HG03558 (cell line): ENCODE measurements at regions not wholly inside any gene's neighbourhood (a gene's known extent, or its start where the extent isn't known, plus 50 kb on each side); places are given as distances from the start of the nearest gene placed in this dataset.
"Not testable (repeated sequence)": the region's sequence is repeated elsewhere in the genome, so short reads cannot be mapped to it uniquely, and the experiment has no call there.

ENCODE experiments used
- ATAC-seq: cut with Tn5 transposase; IDR thresholded peaks from one replicate; pipeline ENCODE4 v1.9.1; 2021; ENCODE audit warnings: moderate number of reproducible peaks; ENCODE audit not compliant: unreplicated experiment; ENCODE audit errors: extremely low read depth

DNA sequence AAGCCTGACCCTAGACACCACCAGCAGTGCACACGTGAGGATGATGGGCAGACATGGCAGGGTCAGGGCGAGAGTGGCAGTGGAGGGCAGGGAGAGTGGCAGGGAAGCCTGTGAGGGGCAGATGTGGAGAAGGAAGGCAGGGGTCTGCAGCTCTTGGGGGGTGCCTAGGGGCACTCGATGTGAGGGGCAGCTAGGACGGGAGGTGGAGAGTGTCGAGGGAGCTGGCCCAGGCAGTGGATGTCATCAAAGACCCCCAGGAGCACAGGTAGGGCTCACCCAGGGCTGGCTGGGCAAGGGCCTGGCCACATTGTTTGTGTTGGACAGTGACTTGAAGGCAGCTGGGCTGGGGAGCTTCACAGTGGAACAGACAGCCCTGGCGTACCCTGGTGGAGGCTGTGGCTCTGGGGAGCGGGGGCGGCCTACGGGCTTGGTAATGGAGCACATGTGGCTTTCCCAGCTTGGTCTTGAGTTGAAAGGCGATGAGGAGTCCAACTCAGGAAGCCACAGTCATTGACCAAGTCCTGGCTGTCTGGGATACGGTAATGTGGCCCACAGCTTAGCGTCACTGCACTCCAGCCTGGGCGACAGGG lies 87.1 kb downstream of the RTP5 start:
- ATAC-seq = no peak

DNA sequence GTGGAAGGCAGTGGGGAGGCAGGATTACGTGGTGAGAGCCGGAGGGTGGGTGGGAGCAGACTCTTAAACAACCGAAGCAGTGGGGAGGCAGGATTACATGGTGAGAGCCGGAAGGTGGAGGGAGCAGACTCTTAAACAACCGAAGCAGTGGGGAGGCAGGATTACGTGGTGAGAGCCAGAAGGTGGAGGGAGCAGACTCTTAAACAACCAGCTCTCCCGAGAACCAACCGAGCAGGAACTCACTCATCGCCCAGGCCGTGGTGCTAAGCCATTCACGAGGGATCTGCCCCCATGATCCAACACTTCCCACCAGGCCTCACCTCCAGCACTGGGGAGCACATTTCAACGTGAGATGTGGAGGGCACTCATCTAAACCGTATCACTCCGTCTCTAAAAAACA lies 87.7 kb downstream of the RTP5 start:
- ATAC-seq = no peak

DNA sequence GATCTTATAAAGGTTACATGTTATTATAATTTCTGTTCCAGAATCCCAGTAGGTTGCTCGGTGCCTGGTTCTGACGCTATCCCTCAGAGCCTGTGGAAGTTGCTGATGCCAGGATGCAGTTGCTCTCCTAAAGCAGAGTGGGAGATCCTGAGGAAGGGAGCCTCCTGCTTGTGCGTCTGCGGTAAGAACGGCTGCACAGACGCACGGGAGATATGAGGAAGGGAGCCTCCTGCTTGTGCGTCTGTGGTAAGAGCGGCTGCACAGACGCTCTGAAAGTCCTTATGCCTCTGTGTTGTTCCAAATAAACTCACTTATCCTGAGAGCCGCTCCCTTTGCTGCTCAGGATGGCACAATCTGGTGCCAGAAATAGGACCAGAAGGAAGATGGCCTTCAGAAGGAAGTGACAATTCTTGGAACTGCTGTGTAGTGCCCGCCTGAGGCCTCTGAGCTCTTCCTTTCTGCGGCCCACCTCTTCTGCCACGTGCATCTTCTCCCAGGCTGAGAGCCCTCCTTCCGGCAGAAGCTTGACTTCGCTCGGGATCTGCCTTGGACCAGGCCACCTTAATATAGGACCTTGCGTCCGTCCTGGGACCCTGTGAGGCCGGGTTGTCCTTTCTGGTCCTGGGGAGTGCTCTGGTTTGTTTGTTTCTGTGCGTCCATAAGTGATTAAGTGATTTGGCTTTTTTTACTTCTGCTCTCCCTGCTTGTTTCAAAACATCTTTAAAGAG lies 89.5 kb downstream of the RTP5 start:
- no peak for ATAC-seq

DNA sequence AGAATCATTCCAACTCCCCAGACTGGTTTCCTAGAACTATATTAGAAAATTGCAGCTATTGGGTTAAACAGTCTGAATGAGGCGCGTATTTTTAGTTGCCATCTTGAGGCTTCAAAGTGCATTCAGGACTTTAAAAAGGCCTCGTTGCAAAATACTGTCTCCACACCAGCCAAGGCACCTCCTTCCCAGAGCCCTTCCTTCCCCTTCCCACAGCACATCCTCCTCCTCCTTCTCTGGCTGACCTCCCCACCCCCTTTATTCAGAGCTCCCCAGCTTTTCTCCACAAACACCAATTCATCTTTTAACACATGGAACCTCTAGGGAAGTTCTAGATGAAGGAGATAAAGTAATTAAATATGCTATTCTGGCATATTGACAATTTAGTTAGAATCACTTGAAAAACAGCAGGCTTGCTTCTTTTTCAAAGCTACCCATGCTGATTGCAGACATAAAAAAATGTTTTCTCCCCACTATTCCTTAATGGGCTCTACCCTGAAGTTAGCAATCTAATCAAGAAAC lies 90.3 kb downstream of the RTP5 start:
- no peak for ATAC-seq

DNA sequence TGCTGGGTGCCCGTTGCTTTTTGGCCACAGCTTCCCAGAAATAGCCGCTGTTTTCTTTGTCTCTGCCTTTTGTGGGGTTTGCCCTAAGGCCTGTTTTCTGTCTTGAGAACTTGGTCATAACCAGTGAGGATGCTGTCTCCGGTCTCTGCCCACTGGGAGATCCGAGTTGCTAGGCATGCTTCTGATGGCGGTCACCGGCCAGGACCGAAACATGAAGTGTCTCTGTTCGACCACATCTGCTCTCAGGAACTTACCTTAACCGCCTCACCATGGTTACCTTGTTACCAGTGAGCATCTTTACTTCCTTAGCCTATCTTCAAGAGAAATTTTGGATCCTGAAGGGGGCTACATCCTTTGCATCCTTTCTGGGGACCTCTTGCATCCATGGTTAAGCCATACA lies 91.9 kb downstream of the RTP5 start:
- ATAC-seq = no peak

DNA sequence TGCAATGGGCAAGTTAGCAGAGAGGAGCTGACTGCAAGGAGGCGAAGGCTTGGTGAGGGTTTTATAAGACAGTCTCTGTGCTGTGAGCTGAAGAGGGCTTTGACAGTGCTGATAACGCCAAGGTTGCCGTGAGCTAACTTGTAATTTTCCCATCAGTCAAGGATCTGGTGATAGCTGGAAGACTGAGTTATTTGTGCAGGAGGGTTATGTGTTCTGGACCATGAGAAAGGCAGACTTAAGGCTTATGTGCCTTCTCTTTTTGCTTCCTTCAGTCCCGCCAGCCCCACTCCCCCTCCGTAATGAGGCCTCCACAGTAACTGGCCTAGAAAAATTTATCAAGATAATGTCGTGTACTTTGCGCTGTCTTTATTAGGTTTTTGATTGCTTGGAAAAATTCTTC lies 94.6 kb downstream of the RTP5 start:
- no peak for ATAC-seq

DNA sequence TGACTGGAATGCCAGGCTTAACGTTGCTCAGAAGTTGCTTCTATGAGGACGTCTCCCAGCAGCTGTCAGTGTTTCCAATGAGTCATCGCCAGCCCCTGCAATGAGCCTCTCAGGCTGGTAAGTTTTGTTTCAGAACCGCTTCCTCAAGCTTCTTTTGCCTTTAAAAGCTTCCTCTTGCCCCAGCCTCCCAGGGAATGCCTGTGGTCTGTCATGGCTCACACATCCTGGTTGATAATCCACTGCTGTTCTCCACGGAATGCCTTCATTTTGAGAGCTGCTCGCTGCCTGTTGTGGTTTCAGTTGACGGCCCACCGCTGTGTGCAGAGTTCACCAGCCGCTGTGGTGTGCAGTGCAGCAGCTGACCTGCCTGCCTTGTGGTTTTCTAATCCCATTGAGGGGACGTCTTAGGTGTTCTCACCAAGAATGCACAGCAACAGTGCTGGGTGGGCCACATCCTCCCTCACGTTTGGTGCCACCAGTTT lies 96.4 kb downstream of the RTP5 start:
- ATAC-seq = peak; percentile 54

DNA sequence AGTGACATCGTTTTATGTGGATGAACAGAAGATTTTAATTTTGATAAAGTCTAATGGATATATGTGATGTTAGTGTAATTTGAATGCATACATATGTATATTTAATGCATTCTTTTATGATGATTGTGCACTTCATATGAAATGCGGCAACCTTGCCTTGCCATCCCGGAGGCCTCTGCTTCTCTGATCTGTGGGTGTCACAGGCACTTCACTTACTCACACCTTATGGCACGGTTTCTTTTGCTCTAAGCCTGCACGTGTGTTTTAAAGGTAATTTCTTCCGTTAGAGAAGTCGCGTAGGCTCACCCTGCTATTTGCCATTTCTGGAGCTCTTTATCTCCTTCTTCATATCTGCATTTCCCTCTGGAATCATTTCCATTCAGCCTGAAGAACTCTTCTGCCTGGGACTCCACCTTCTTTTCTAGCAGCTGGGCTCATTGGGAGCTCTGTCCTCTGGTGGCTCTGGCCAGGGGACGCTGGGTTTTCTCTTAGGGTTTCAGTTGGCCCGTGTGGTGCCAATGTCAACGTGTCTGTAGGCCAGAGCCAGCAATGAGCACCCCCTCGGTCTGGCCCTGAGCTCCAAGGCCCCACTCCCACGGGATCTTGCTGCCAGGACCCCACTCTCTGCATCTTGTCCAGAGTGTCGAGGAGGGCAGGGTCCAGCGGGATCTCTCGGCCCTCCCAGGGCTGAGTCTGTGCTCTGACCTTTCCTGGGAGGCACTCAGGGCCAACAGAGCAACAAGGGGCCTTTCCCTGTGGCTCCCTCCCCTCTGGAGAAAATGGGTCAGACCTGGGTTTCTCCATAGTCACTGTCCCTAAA lies 97.3 kb downstream of the RTP5 start:
- no peak for ATAC-seq

DNA sequence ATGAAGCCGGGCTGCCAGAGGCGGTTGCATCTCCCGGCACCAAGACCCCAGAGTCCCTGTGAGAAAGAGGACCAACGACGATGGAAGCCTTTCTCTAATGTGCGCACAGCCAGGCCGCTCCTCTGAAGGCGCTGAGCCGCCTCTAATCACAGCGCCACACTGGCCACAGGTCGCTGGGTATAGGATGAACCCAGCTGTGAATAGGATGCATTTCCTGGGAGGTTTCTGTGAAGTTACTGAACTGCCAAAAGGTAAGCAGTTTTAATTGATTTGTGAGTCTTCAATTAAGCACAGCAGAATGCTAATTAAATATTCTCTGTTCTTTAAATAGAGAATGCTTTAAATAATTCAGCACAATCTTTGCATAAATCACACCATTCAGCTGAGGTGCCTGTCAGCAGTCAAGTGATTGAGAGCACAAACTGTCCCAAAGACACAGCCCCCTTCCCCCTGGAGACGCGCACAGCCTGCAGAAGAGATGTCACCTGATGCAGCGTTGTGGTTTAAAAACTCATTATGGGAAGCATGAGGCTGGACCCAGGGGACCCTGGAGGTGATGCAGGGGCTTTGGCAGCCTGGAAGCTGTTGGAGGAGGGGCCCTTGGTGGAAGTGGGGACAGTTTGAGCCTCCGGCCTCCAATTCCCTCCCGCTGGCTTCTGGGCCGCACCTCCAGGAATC lies 98.1 kb downstream of the RTP5 start:
- ATAC-seq = no peak

DNA sequence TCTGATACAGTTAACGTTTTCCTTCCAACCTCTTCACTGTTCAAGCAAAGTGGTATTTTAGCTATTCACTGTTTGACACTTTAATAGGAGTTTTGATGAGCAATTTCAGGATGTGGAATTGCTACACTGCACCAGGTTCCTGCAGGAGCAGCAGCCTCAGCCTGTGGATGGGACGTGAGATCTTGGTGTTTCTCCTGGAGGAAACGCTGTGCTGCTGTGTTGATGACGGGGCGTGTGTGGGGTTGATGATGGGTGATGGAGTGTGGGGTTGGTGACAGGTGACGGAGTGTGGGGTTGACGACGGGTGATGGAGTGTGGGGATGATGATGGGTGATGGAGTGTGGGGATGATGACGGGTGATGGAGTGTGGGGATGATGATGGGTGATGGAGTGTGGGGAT lies 98.9 kb downstream of the RTP5 start:
- ATAC-seq = no peak

DNA sequence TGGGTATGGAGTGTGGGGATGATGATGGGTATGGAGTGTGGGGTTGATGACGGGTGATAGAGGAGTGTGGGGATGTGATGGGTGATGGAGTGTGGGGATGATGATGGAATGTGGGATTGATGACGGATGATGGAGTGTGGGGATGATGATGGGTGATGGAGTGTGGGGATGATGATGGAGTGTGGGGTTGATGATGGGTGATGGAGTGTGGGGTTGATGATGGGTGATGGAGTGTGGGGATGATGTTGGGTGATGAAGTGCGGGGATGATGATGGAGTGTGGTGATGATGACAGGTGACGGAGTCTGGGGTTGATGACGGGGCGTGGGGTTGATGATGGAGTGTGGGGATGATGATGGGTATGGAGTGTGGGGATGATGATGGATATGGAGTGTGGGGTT lies 99.7 kb downstream of the RTP5 start:
- ATAC-seq = not testable (repeated sequence)

DNA sequence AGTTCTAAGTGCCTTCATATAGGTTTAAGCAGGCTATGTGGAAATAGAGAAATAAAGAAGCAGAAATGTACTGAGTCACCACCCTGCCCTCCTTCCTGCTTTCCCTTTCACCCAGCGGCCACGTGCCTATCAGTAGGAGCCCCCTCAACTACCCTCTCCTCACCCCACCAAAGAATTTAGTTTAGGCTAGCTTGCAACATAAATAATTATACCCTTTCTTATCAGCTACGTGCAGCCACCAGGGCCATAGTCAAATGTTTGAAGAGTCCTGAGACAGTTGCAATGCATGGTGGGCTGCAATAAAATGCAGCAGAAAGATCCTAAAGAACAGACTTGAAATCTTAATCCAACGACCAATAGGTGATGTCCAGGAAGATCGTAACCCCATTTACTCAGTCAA lies 101.2 kb downstream of the RTP5 start:
- no peak for ATAC-seq

DNA sequence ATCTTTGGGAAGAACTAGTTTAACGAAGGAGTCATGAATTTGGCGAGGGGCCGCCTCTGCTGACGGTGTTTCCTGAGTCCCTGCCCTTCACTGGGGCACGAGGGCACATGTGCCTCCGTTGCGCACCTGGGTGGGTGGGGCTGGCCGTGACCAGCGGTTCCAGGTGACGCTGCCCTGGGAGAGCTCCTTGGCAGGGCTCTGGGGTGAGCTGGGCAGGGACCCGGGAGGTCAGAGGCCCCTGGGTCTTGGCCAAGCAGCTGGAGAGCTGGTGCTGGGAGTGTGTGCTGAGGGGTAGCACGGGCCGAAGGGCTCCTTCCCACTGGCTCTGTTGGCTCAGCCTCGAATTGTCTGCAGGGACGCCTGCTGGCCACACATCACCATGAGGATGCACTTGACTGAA lies 104.6 kb downstream of the RTP5 start:
- ATAC-seq = no peak

DNA sequence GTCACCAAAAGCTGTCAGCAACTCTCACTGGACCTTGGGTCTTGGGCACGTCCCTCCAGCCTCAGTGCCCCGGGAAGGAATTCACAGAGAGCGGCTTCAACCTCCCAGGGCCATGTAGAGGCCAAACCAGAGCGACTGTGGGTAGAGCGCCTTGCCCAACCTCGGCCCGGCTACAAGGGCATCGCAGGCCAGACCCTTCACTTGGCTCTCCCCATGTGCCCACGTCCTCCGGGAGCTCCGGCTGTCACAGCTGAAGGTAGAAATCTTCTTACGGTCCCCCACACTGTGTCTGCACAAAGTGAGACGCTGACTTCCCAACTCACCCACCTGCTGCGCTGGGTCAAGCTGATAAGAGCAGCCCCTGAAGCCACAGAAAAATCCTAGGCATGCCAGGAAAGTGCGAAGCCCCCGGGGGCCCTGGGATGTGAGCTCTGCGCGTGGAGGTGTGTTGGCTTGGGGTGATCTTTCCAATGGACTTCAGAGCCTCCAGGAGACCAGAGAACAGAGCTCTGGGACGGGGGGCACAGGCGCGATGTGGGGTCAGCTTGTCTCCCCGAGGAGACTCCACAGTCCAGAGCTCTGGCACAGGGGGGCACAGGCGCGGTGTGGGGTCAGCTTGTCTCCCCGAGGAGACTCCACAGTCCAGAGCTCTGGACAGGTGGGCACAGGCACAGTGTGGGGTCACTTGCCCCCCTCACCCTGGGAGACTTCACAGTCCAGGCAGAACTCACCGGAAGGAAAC lies 105.5 kb downstream of the RTP5 start:
- ATAC-seq = no peak

DNA sequence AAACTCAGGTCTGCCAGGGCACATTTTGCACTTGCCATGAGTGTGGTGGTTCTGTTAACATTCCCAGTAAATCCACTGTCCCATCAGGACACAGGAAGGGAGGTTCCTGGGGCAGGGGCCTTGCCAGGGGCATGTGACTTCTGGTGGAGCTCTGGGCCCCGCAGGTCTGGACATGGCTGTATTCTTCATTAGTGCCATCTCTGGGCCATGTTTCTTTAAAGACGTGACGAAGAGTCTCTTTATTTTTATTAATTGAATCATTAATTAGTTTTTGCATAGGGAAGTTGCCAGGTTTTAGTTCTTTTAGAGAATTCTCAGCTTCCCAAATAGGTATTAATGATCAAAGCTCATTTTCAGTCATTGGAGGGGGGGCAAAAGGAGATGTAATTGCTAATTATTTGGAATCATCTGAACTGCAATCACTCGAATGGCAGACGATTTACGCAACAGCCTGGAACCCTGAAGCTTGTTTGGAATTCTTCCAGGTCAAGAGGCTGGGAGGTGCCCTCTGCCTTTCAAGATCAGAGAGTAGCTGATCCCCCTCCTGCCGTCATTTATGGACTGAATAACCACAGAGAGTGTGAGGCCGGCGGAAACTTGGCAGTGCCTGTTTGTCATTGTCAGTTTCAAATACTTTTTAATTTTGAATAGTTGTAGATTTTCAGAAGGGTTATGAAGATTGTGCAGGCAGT lies 106.2 kb downstream of the RTP5 start:
- no peak for ATAC-seq

DNA sequence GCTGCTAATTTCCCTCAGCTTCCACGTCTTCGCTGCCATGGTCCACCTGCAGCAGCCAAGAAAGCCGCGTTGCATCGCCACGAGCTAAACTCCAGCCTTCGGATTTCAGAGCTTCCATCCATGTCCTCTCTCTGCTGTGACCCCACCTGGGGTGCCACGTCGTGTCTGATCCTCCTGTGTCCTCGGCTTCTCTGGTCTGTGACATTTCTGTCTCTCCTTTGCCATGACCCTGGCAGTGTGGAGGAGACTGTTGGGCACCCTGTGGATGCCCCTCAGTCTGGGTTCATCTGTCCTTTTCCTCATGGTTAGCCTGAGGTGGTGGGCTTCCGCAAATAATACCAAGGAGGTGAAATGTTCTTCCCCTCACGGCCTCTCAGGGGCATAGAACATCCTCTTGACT lies 106.8 kb downstream of the RTP5 start:
- ATAC-seq = no peak

DNA sequence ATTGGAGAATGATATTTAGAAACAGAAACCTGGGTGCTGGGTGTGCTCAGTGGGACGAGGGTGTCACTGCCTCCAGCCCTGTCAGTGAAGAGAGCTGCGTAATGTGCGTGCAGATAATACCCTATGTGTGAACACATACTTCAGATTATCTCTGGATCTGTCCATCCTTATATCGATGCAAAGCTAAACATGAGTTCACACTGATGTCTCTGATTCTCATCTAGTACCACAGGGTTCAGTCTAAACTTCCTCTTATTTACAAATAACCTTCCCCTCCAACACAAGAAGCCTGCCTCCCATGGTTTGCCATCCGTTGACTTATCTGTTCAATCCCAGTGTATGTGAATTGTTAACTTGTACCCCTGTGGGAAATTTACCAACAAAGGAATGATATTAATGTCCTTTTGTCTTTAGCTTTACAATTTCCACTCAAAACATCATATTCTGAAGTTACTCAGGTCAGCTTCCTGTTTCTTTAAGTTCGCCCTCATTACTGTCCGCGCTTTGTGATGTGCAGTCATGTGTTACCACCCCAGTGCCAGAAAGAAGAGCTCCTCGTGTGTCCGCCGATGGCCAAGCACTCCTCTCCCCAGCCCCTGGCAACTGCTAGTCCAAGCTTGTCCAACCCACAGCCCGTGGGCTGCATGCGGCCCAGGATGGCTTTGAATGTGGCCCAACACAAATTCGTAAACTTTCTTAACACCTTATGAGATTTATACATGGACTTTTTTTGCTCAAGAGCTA lies 108.2 kb downstream of the RTP5 start:
- no peak for ATAC-seq

DNA sequence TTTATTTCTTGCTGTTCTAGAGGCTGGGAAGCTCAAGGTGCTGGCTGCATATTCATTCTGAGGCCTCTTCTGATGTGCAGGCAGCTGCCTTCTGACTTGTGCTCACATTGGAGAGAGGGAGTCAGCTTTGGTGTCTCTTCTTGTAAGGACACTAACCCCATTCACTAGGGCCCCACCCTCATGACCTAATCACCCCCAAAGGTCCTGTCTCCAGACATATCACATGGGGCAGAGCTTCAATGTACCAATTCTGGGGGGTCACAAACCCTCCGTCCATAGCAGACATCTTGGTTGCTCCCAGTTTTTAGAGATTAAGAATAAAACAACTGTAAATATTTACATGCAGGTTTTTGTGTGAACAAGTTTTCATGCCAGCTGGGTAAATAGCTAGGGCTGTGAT lies 109.1 kb downstream of the RTP5 start:
- no peak for ATAC-seq

DNA sequence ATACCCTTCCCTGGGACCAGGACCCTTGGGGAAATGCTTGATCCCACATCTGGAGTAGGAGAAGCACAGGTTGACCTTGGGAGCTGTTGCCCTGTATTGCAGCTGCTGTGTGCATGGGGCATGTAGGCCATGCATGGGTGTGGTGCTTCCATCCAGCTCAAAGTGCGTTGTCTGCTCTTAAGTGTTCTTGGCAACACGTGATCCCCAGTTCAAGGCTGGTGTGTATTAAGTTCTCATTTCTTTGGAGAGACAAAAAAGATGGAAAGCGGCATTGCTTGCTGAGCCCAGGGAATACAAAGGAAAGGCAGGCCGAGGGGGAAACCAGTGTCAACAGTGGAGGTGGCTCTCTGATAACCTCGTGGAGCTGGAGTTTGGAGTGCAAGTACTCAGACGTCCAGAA lies 110.7 kb downstream of the RTP5 start:
- no peak for ATAC-seq
